HCT116 (cell line): ENCODE measurements at regions not wholly inside any gene's neighbourhood (a gene's known extent, or its start where the extent isn't known, plus 50 kb on each side); places are given as distances from the start of the nearest gene placed in this dataset.

Source experiments
- ATAC-seq: fragments of 200-7000 bp; cut with Tn5 transposase; 2 replicates; pipeline ENCODE4 v1.9.1; 2020; ENCODE audit warnings: mild to moderate bottlenecking, moderate library complexity
- BruUV-seq: library from RNA; stranded (reverse); fragments of 400-500 nt; replicated peaks from 2 replicates; lab custom pipeline; 2021; lab: Mats Ljungman, UMichigan
- CTCF ChIA-PET: fragments of 300-600 bp; sonication (Branson Sonifier 250); formaldehyde crosslinking; loops from one replicate; lab custom pipeline; 2021; ENCODE audit warnings: antibody characterized with exemption; lab: Charles Lee
- POLR2A ChIA-PET: fragments of 300-600, 350-600 bp; sonication (Branson Sonifier 250); formaldehyde crosslinking; loops from one replicate; lab custom pipeline; 2021; ENCODE audit warnings: antibody characterized with exemption; lab: Charles Lee
- RAD21 ChIA-PET, 2 experiments: fragments of 300-600 bp; sonication (Branson Sonifier 250); formaldehyde crosslinking; loops; one replicate each; lab custom pipeline; 2023; ENCODE audit warnings: low total read pairs in 2 of 2; ENCODE audit not compliant: uncharacterized antibody in 2 of 2, unreplicated experiment in 2 of 2, low non-redundant PET in 1 of 2; lab: Charles Lee
- DNase-seq: peaks from one replicate; pipeline ENCODE4 v3.0.0-alpha.2; 2010; ENCODE audit warnings: low read depth, low spot score
- H2AFZ ChIP-seq: fragments of 200-600 bp; shearing (Covaris generic), sonication (generic); 2 replicates; pipeline ENCODE4 v1.6.1; 2017; ENCODE audit warnings: low read depth, mixed run types, mixed read lengths, antibody characterized with exemption, low read length; ENCODE audit not compliant: poor library complexity, severe bottlenecking
- H3K27ac ChIP-seq: 2 replicates; pipeline ENCODE4 v1.5.1; 2012; ENCODE audit warnings: low read depth, low read length
- H3K27me3 ChIP-seq: fragments of 200-600 bp; sonication (generic); 2 replicates; pipeline ENCODE4 v1.6.1; 2016; ENCODE audit warnings: mixed run types, low read length, mixed read lengths; ENCODE audit not compliant: insufficient read depth
- H3K36me3 ChIP-seq, 2 experiments: fragments of 200-500 bp in 1 of 2; fragments of 200-600 bp in 1 of 2; sonication (Bioruptor generic) in 1 of 2; sonication (generic) in 1 of 2; 2 replicates each; pipeline versions ENCODE4 v1.5.1 to v1.6.1; 2014 to 2016; ENCODE audit warnings: low read length in 2 of 2, inconsistent platforms in 1 of 2, mixed read lengths in 1 of 2, mixed run types in 1 of 2; ENCODE audit not compliant: insufficient read depth in 2 of 2, control insufficient read depth in 1 of 2
- H3K4me1 ChIP-seq, 2 experiments: fragments of 200-600 bp in 1 of 2; sonication (generic) in 1 of 2; 2 replicates each; pipeline versions ENCODE4 v1.5.1 to v1.6.1; 2012 to 2017; ENCODE audit warnings: low read length in 2 of 2, inconsistent platforms in 1 of 2, mild to moderate bottlenecking in 1 of 2, mixed read lengths in 1 of 2, mixed run types in 1 of 2, moderate library complexity in 1 of 2; ENCODE audit not compliant: insufficient read depth in 2 of 2, control insufficient read depth in 1 of 2
- H3K4me2 ChIP-seq: fragments of 200-600 bp; sonication (generic); 2 replicates; pipeline ENCODE4 v1.6.1; 2017; ENCODE audit warnings: mixed run types, low read length, mixed read lengths
- H3K4me3 ChIP-seq, 2 experiments: fragments of 200-600 bp in 1 of 2; sonication (generic) in 1 of 2; replicated peaks in 1 of 2; 2 replicates each; pipeline ENCODE4 v1.5.1; 2011 to 2016; ENCODE audit warnings: low read length in 2 of 2, control low read depth in 1 of 2, low read depth in 1 of 2, mild to moderate bottlenecking in 1 of 2, mixed read lengths in 1 of 2, mixed run types in 1 of 2
- H3K79me2 ChIP-seq: fragments of 200-600 bp; sonication (generic); 2 replicates; pipeline ENCODE4 v1.6.1; 2017; ENCODE audit warnings: mild to moderate bottlenecking, mixed run types, low read length, moderate library complexity, mixed read lengths; ENCODE audit not compliant: insufficient read depth
- H3K9ac ChIP-seq: fragments of 200-600 bp; sonication (generic); 2 replicates; pipeline ENCODE4 v1.6.1; 2016; ENCODE audit warnings: low read length, mixed read lengths
- H3K9me2 ChIP-seq: fragments of 200-600 bp; sonication (generic), shearing (Covaris generic); 2 replicates; pipeline ENCODE4 v1.6.1; 2017; ENCODE audit warnings: mixed run types, mild to moderate bottlenecking, moderate library complexity; ENCODE audit not compliant: insufficient read depth
- H3K9me3 ChIP-seq, 2 experiments: fragments of 200-500 bp in 1 of 2; fragments of 200-600 bp in 1 of 2; sonication (Bioruptor generic) in 1 of 2; sonication (generic) in 1 of 2; 2 replicates each; pipeline ENCODE4 v1.6.1; 2014 to 2017; ENCODE audit warnings: low read length in 2 of 2, mixed read lengths in 2 of 2, inconsistent platforms in 1 of 2, low read depth in 1 of 2, mild to moderate bottlenecking in 1 of 2, mixed run types in 1 of 2, moderate library complexity in 1 of 2; ENCODE audit not compliant: control insufficient read depth in 1 of 2, insufficient read depth in 1 of 2
- H4K20me1 ChIP-seq: fragments of 200-600 bp; sonication (generic), shearing (Covaris generic); 2 replicates; pipeline ENCODE4 v1.6.1; 2017; ENCODE audit warnings: mixed run types, mild to moderate bottlenecking, moderate library complexity; ENCODE audit not compliant: insufficient read depth
- CEBPB ChIP-seq: IDR thresholded peaks from 2 replicates; pipeline ENCODE4 v1.6.1; 2012; ENCODE audit warnings: low read depth
- CTCF ChIP-seq, 3 experiments: fragments of 200-600 bp in 1 of 3; sonication (generic) in 1 of 3; IDR thresholded peaks in 2 of 3; conservative IDR thresholded peaks in 1 of 3; 2 replicates each; pipeline ENCODE4 v1.5.1; 2012 to 2017; ENCODE audit warnings: low read depth in 2 of 3, low read length in 2 of 3, antibody characterized with exemption in 1 of 3, borderline replicate concordance in 1 of 3, control low read depth in 1 of 3, mild to moderate bottlenecking in 1 of 3, mixed read lengths in 1 of 3, mixed run types in 1 of 3, moderate library complexity in 1 of 3; ENCODE audit not compliant: insufficient read depth in 1 of 3
- EGR1 ChIP-seq: IDR thresholded peaks from 2 replicates; pipeline ENCODE4 v1.6.1; 2012; ENCODE audit warnings: low read depth
- ELF1 ChIP-seq: IDR thresholded peaks from 2 replicates; pipeline ENCODE4 v1.6.1; 2012; ENCODE audit warnings: low read depth, borderline replicate concordance
- EZH2 ChIP-seq: fragments of 200-600 bp; sonication (generic); IDR thresholded peaks from 2 replicates; pipeline ENCODE4 v1.6.1; 2017; ENCODE audit warnings: antibody characterized with exemption, mixed run types
- EZH2phosphoT487 ChIP-seq: fragments of 200-600 bp; IDR thresholded peaks from 2 replicates; pipeline ENCODE4 v1.6.1; 2018; ENCODE audit warnings: antibody characterized with exemption, borderline replicate concordance
- FOSL1 ChIP-seq: IDR thresholded peaks from 2 replicates; pipeline ENCODE4 v1.6.1; 2012; ENCODE audit warnings: low read depth
- MAX ChIP-seq: IDR thresholded peaks from 2 replicates; pipeline ENCODE4 v1.6.1; 2012
- POLR2A ChIP-seq: IDR thresholded peaks from 2 replicates; pipeline ENCODE4 v1.7.0; 2011; ENCODE audit warnings: borderline replicate concordance; ENCODE audit not compliant: insufficient read depth, insufficient read length; ENCODE audit errors: extremely low read depth
- RAD21 ChIP-seq: IDR thresholded peaks from 2 replicates; pipeline ENCODE4 v1.6.1; 2012; ENCODE audit warnings: low read depth, mild to moderate bottlenecking
- SIN3A ChIP-seq: IDR thresholded peaks from 2 replicates; pipeline ENCODE4 v1.6.1; 2012; ENCODE audit warnings: low read depth
- SP1 ChIP-seq: IDR thresholded peaks from 2 replicates; pipeline ENCODE4 v1.6.1; 2012; ENCODE audit warnings: low read depth
- SRF ChIP-seq: IDR thresholded peaks from 2 replicates; pipeline ENCODE4 v1.6.1; 2012; ENCODE audit warnings: low read depth
- TCF7L2 ChIP-seq: IDR thresholded peaks from 2 replicates; pipeline ENCODE4 v1.7.0; 2011; ENCODE audit warnings: borderline replicate concordance, inconsistent platforms; ENCODE audit not compliant: insufficient read depth, insufficient read length; ENCODE audit errors: extremely low read depth
- YY1 ChIP-seq: IDR thresholded peaks from 2 replicates; pipeline ENCODE4 v1.6.1; 2011; ENCODE audit warnings: low read length, low read depth, moderate library complexity, mild to moderate bottlenecking; ENCODE audit not compliant: insufficient replicate concordance; ENCODE audit errors: extremely low read depth
- ZNF274 ChIP-seq: fragments of 200-500 bp; sonication (Bioruptor generic); IDR thresholded peaks from 2 replicates; pipeline ENCODE4 v1.6.1; 2014; ENCODE audit warnings: mild to moderate bottlenecking, low read depth, low read length, inconsistent platforms
- intact Hi-C: fragments of 100-400 bp; cut with micrococcal nuclease; formaldehyde crosslinking; loops from 2 replicates; pipeline ENCODE4 v1.10.0; 2022
- TF ChIP-seq, protein P1 (sequence below): IDR thresholded peaks from 2 replicates; pipeline ENCODE4 v1.6.1; 2012
- TF ChIP-seq, protein P2 (sequence below): IDR thresholded peaks from 2 replicates; pipeline ENCODE4 v1.6.1; 2012; ENCODE audit warnings: low read depth

- no TSS peak for BruUV-seq
- Histone ChIP-seq H3K4me2 (no peak overlapping the region), H3K9me2 (no peaks in the 10 kb centered on the region), H3K4me3 (no peak overlapping the region), H3K9ac (no peak overlapping the region), H3K9me3 (no peaks in the 10 kb centered on the region), H3K27me3 (no peaks in the 10 kb centered on the region), H3K27ac (no peak overlapping the region), H3K36me3 (no peaks in the 10 kb centered on the region), H3K79me2 (no peaks in the 10 kb centered on the region), H3K4me1 (no peaks in the 10 kb centered on the region), H4K20me1 (no peaks in the 10 kb centered on the region), H2AFZ (no peak overlapping the region)
- no peak for ATAC-seq
- no peak for DNase-seq
- RAD21 ChIA-PET, result no interaction called here
- TF ChIP-seq SIN3A, result no peak
- TF ChIP-seq, protein P1, sequence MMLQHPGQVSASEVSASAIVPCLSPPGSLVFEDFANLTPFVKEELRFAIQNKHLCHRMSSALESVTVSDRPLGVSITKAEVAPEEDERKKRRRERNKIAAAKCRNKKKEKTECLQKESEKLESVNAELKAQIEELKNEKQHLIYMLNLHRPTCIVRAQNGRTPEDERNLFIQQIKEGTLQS, result no peak
- TF ChIP-seq CTCF (IDR thresholded peaks at IDR 0.05 in 2 of 3, conservative IDR thresholded peaks at IDR 0.05 in 1 of 3; ENCODE audit: borderline replicate concordance in 1 of 3, insufficient read depth in 1 of 3, low read depth in 2 of 3, low read length in 2 of 3), result no peak
- TF ChIP-seq SRF, result no peak
- no peak for TF ChIP-seq CEBPB
- TF ChIP-seq SP1, result no peak
- TF ChIP-seq MAX, result no peak
- TF ChIP-seq EZH2, result no peak
- no peak for TF ChIP-seq EZH2phosphoT487
- no peak for TF ChIP-seq RAD21
- no peak for TF ChIP-seq EGR1
- TF ChIP-seq TCF7L2, result no peak
- TF ChIP-seq FOSL1, result no peak
- no peak for TF ChIP-seq YY1
- no peak for TF ChIP-seq POLR2A
- TF ChIP-seq, protein P2, sequence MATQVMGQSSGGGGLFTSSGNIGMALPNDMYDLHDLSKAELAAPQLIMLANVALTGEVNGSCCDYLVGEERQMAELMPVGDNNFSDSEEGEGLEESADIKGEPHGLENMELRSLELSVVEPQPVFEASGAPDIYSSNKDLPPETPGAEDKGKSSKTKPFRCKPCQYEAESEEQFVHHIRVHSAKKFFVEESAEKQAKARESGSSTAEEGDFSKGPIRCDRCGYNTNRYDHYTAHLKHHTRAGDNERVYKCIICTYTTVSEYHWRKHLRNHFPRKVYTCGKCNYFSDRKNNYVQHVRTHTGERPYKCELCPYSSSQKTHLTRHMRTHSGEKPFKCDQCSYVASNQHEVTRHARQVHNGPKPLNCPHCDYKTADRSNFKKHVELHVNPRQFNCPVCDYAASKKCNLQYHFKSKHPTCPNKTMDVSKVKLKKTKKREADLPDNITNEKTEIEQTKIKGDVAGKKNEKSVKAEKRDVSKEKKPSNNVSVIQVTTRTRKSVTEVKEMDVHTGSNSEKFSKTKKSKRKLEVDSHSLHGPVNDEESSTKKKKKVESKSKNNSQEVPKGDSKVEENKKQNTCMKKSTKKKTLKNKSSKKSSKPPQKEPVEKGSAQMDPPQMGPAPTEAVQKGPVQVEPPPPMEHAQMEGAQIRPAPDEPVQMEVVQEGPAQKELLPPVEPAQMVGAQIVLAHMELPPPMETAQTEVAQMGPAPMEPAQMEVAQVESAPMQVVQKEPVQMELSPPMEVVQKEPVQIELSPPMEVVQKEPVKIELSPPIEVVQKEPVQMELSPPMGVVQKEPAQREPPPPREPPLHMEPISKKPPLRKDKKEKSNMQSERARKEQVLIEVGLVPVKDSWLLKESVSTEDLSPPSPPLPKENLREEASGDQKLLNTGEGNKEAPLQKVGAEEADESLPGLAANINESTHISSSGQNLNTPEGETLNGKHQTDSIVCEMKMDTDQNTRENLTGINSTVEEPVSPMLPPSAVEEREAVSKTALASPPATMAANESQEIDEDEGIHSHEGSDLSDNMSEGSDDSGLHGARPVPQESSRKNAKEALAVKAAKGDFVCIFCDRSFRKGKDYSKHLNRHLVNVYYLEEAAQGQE, result no peak
- TF ChIP-seq ELF1, result no peak
- TF ChIP-seq ZNF274, result no peak
- POLR2A ChIA-PET, result no interaction called here
- CTCF ChIA-PET, result no interaction called here
- intact Hi-C loops, result no loop called here
Observed at GRCh38 chr1:79777481-79778219, 771.1 kb upstream of the ADGRL4 start.
